NB4 (cell line): ENCODE measurements at regions not wholly inside any gene's neighbourhood (a gene's known extent, or its start where the extent isn't known, plus 50 kb on each side); places are given as distances from the start of the nearest gene placed in this dataset.

Experiments used
- CTCF ChIP-seq: IDR thresholded peaks from one replicate; pipeline ENCODE4 v1.5.1; 2012; ENCODE audit warnings: low read depth, low read length
- MAX ChIP-seq: IDR thresholded peaks from 2 replicates; pipeline ENCODE4 v1.6.1; 2011; ENCODE audit warnings: low read depth, low read length
- MYC ChIP-seq: IDR thresholded peaks from 2 replicates; pipeline ENCODE4 v1.6.1; 2011; ENCODE audit warnings: low read depth, low read length
- POLR2A ChIP-seq: IDR thresholded peaks from 2 replicates; pipeline ENCODE4 v1.6.1; 2011; ENCODE audit warnings: mild to moderate bottlenecking; ENCODE audit not compliant: insufficient read length; ENCODE audit errors: extremely low read depth

DNA sequence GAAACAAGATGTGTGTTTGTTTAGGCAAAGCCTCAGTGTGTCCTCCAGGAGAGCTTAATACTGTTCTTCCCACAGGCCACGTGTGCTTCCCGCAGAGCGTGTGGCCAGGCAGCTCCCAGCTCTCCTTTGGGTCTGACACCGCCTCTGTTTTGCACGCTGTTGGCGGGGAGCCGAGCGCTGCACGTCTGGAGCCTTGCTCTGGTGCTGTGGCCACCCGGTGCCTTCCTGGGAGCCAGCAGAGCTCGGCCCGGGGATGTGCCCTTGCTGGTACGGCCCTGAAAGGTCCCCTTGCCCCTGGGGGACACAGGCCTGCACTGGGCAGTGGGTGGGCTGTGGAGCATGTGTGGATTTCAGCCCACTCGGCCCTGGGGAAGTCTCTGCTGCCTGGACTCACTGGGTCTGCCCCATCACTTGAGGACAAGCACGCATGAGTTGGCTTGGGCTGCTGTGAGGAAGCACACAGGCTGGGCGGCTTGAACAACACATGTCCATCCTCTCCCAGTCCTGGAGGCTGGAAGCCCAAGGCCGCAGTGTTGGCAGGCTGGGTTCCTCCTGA is 160.7 kb upstream of the HDAC4 start:
- TF ChIP-seq CTCF, result no peak
- no peak for TF ChIP-seq POLR2A
- TF ChIP-seq MYC, result no peak
- no peak for TF ChIP-seq MAX
